HEK293 (cell line): ENCODE measurements at regions not wholly inside any gene's neighbourhood (a gene's known extent, or its start where the extent isn't known, plus 50 kb on each side); places are given as distances from the start of the nearest gene placed in this dataset.

ENCODE experiments used
- CTCF ChIA-PET: fragments of 350-600 bp; formaldehyde crosslinking; extraction: SDS; loops from one replicate; lab custom pipeline; 2021; ENCODE audit warnings: antibody characterized with exemption; lab: Yijun Ruan, JAX
- POLR2A ChIA-PET: fragments of 300-600 bp; formaldehyde crosslinking; extraction: SDS; loops from one replicate; lab custom pipeline; 2020; ENCODE audit warnings: antibody characterized with exemption, inconsistent platforms; lab: Yijun Ruan, JAX
- H3K27ac ChIP-seq: fragments of 200-500 bp; sonication (Bioruptor generic); 2 replicates; pipeline ENCODE4 v1.5.1; 2014; ENCODE audit warnings: low read depth, low read length, control low read depth, inconsistent platforms; ENCODE audit errors: extremely low read depth
- H3K36me3 ChIP-seq, 2 experiments: fragments of 200-500 bp in 1 of 2; sonication (Bioruptor generic) in 1 of 2; 1 replicate in 1 of 2; 2 replicates in 1 of 2; pipeline ENCODE4 v1.5.1; 2014 to 2017; ENCODE audit warnings: inconsistent platforms in 2 of 2, low read length in 2 of 2; ENCODE audit not compliant: control insufficient read depth in 2 of 2, insufficient read depth in 1 of 2
- H3K4me1 ChIP-seq: fragments of 200-500 bp; sonication (Bioruptor generic); 2 replicates; pipeline ENCODE4 v1.5.1; 2014; ENCODE audit warnings: mild to moderate bottlenecking, low read length, inconsistent platforms; ENCODE audit not compliant: control insufficient read depth, insufficient read depth
- H3K4me3 ChIP-seq: 2 replicates; pipeline ENCODE4 v1.5.1; 2011; ENCODE audit warnings: low read depth, mild to moderate bottlenecking, control low read depth, low read length, moderate library complexity
- H3K9me3 ChIP-seq: fragments of 200-500 bp; sonication (Bioruptor generic); 2 replicates; pipeline ENCODE4 v1.5.1; 2014; ENCODE audit warnings: low read depth, low read length, inconsistent platforms; ENCODE audit not compliant: control insufficient read depth, insufficient read depth
- KLF10 ChIP-seq: fragments of 450-650 bp; IDR thresholded peaks from 2 replicates; pipeline ENCODE4 v1.5.1; 2018; ENCODE audit warnings: missing biosample characterization, mild to moderate bottlenecking, missing genetic modification characterization
- KLF9 ChIP-seq: fragments of 450-650 bp; formaldehyde crosslinking; IDR thresholded peaks from 2 replicates; pipeline ENCODE4 v1.5.1; 2016; ENCODE audit warnings: missing biosample characterization, missing genetic modification characterization, low read depth
- ZFHX2 ChIP-seq: fragments of 450-650 bp; formaldehyde crosslinking; conservative IDR thresholded peaks from 2 replicates; pipeline ENCODE4 v1.5.1; 2016; ENCODE audit warnings: missing biosample characterization, missing genetic modification characterization
- ZNF133 ChIP-seq: fragments of 450-650 bp; formaldehyde crosslinking; IDR thresholded peaks from 2 replicates; pipeline ENCODE4 v1.5.1; 2016; ENCODE audit warnings: missing biosample characterization, missing genetic modification characterization
- ZNF19 ChIP-seq: fragments of 450-650 bp; formaldehyde crosslinking; IDR thresholded peaks from 2 replicates; pipeline ENCODE4; 2016; ENCODE audit warnings: missing biosample characterization, missing genetic modification characterization, low read depth
- ZNF2 ChIP-seq: fragments of 450-650 bp; formaldehyde crosslinking; IDR thresholded peaks from 2 replicates; pipeline ENCODE4 v1.5.1; 2016; ENCODE audit warnings: missing biosample characterization, missing genetic modification characterization
- ZNF211 ChIP-seq: fragments of 450-650 bp; formaldehyde crosslinking; IDR thresholded peaks from 2 replicates; pipeline ENCODE4 v1.5.1; 2016; ENCODE audit warnings: low read depth, missing biosample characterization, missing genetic modification characterization
- ZNF23 ChIP-seq: fragments of 450-650 bp; formaldehyde crosslinking; IDR thresholded peaks from 2 replicates; pipeline ENCODE4 v1.5.1; 2016; ENCODE audit warnings: missing biosample characterization, missing genetic modification characterization, borderline replicate concordance
- ZNF404 ChIP-seq: fragments of 450-650 bp; formaldehyde crosslinking; IDR thresholded peaks from 2 replicates; pipeline ENCODE4 v1.5.1; 2017; ENCODE audit warnings: missing biosample characterization, missing genetic modification characterization
- ZNF423 ChIP-seq: fragments of 450-650 bp; formaldehyde crosslinking; IDR thresholded peaks from 2 replicates; pipeline ENCODE4 v1.5.1; 2016; ENCODE audit warnings: missing biosample characterization, missing genetic modification characterization
- ZNF555 ChIP-seq: fragments of 450-650 bp; formaldehyde crosslinking; conservative IDR thresholded peaks from 2 replicates; pipeline ENCODE4 v1.5.1; 2017; ENCODE audit warnings: missing biosample characterization, mild to moderate bottlenecking, missing genetic modification characterization, inconsistent platforms
- ZNF624 ChIP-seq: fragments of 450-650 bp; formaldehyde crosslinking; IDR thresholded peaks from 2 replicates; pipeline ENCODE4 v1.5.1; 2017; ENCODE audit warnings: missing biosample characterization, missing genetic modification characterization
- TF ChIP-seq, protein P1 (sequence below): IDR thresholded peaks from 2 replicates; pipeline ENCODE4 v1.6.1; 2011; ENCODE audit warnings: mild to moderate bottlenecking, low read depth, low read length, borderline replicate concordance
- TF ChIP-seq, protein P2 (sequence below): fragments of 450-650 bp; formaldehyde crosslinking; IDR thresholded peaks from 2 replicates; pipeline ENCODE4 v1.5.1; 2017; ENCODE audit warnings: missing biosample characterization, missing genetic modification characterization
- TF ChIP-seq, protein P3 (sequence below): fragments of 450-650 bp; formaldehyde crosslinking; IDR thresholded peaks from 2 replicates; pipeline ENCODE4 v1.5.1; 2016; ENCODE audit warnings: missing biosample characterization, missing genetic modification characterization
- TF ChIP-seq, protein P4 (sequence below): fragments of 450-650 bp; formaldehyde crosslinking; IDR thresholded peaks from 2 replicates; pipeline ENCODE4 v1.5.1; 2016; ENCODE audit warnings: missing biosample characterization, missing genetic modification characterization
- TF ChIP-seq, protein P5 (sequence below): fragments of 450-650 bp; formaldehyde crosslinking; IDR thresholded peaks from 2 replicates; pipeline ENCODE4 v1.5.1; 2017; ENCODE audit warnings: missing biosample characterization, missing genetic modification characterization
- TF ChIP-seq, protein P6 (sequence below): fragments of 450-650 bp; formaldehyde crosslinking; IDR thresholded peaks from 2 replicates; pipeline ENCODE4 v1.5.1; 2016; ENCODE audit warnings: missing biosample characterization, missing genetic modification characterization, borderline replicate concordance

DNA sequence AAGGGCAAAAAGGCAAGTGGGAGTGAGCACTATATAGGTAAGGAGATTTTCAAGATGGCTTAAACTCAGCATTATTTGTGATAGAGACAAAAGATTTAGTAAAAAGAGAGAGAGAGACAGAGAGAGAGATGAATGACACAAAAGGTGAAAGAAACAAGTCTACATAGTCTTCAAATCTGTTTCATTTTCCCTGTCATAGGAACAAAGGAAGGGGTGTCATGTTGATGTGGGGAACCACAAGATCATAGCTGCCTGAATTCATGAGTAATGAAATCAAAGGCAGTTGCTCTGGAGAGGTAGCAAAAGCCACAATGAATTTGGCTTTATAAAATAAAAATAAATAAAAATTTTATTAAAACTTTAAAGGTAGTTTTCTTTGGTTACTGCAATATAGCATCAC lies 67.2 kb upstream of the PHIP start:
- Histone ChIP-seq H3K27ac (no peak overlapping the region), H3K36me3 (no peaks in the 10 kb centered on the region), H3K4me3 (no peak overlapping the region), H3K4me1 (no peaks in the 10 kb centered on the region), H3K9me3 (no peaks in the 10 kb centered on the region)
- no peak for TF ChIP-seq ZNF23 (tag by site-specific recombination)
- no peak for TF ChIP-seq KLF9 (tag by site-specific recombination)
- TF ChIP-seq ZNF133 (tag by site-specific recombination), result no peak
- TF ChIP-seq, protein P1, sequence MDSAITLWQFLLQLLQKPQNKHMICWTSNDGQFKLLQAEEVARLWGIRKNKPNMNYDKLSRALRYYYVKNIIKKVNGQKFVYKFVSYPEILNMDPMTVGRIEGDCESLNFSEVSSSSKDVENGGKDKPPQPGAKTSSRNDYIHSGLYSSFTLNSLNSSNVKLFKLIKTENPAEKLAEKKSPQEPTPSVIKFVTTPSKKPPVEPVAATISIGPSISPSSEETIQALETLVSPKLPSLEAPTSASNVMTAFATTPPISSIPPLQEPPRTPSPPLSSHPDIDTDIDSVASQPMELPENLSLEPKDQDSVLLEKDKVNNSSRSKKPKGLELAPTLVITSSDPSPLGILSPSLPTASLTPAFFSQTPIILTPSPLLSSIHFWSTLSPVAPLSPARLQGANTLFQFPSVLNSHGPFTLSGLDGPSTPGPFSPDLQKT, result no peak
- no peak for TF ChIP-seq ZNF555
- no peak for TF ChIP-seq ZNF404
- TF ChIP-seq, protein P2, sequence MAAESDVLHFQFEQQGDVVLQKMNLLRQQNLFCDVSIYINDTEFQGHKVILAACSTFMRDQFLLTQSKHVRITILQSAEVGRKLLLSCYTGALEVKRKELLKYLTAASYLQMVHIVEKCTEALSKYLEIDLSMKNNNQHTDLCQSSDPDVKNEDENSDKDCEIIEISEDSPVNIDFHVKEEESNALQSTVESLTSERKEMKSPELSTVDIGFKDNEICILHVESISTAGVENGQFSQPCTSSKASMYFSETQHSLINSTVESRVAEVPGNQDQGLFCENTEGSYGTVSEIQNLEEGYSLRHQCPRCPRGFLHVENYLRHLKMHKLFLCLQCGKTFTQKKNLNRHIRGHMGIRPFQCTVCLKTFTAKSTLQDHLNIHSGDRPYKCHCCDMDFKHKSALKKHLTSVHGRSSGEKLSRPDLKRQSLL (tag by site-specific recombination), result no peak
- TF ChIP-seq ZNF211 (tag by site-specific recombination), result no peak
- TF ChIP-seq, protein P3, sequence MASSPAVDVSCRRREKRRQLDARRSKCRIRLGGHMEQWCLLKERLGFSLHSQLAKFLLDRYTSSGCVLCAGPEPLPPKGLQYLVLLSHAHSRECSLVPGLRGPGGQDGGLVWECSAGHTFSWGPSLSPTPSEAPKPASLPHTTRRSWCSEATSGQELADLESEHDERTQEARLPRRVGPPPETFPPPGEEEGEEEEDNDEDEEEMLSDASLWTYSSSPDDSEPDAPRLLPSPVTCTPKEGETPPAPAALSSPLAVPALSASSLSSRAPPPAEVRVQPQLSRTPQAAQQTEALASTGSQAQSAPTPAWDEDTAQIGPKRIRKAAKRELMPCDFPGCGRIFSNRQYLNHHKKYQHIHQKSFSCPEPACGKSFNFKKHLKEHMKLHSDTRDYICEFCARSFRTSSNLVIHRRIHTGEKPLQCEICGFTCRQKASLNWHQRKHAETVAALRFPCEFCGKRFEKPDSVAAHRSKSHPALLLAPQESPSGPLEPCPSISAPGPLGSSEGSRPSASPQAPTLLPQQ (tag by site-specific recombination), result no peak
- TF ChIP-seq, protein P4, sequence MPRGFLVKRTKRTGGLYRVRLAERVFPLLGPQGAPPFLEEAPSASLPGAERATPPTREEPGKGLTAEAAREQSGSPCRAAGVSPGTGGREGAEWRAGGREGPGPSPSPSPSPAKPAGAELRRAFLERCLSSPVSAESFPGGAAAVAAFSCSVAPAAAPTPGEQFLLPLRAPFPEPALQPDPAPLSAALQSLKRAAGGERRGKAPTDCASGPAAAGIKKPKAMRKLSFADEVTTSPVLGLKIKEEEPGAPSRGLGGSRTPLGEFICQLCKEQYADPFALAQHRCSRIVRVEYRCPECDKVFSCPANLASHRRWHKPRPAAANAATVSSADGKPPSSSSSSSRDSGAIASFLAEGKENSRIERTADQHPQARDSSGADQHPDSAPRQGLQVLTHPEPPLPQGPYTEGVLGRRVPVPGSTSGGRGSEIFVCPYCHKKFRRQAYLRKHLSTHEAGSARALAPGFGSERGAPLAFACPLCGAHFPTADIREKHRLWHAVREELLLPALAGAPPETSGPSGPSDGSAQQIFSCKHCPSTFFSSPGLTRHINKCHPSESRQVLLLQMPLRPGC (tag by site-specific recombination), result no peak
- TF ChIP-seq, protein P5, sequence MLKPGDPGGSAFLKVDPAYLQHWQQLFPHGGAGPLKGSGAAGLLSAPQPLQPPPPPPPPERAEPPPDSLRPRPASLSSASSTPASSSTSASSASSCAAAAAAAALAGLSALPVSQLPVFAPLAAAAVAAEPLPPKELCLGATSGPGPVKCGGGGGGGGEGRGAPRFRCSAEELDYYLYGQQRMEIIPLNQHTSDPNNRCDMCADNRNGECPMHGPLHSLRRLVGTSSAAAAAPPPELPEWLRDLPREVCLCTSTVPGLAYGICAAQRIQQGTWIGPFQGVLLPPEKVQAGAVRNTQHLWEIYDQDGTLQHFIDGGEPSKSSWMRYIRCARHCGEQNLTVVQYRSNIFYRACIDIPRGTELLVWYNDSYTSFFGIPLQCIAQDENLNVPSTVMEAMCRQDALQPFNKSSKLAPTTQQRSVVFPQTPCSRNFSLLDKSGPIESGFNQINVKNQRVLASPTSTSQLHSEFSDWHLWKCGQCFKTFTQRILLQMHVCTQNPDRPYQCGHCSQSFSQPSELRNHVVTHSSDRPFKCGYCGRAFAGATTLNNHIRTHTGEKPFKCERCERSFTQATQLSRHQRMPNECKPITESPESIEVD (tag by site-specific recombination), result no peak
- no peak for TF ChIP-seq ZNF423 (tag by site-specific recombination)
- no peak for TF ChIP-seq ZNF2
- no peak for TF ChIP-seq KLF10 (tag by site-specific recombination)
- no peak for TF ChIP-seq ZNF624 (tag by site-specific recombination)
- TF ChIP-seq ZFHX2 (tag by site-specific recombination), result no peak
- no peak for TF ChIP-seq ZNF19 (tag by site-specific recombination)
- TF ChIP-seq, protein P6, sequence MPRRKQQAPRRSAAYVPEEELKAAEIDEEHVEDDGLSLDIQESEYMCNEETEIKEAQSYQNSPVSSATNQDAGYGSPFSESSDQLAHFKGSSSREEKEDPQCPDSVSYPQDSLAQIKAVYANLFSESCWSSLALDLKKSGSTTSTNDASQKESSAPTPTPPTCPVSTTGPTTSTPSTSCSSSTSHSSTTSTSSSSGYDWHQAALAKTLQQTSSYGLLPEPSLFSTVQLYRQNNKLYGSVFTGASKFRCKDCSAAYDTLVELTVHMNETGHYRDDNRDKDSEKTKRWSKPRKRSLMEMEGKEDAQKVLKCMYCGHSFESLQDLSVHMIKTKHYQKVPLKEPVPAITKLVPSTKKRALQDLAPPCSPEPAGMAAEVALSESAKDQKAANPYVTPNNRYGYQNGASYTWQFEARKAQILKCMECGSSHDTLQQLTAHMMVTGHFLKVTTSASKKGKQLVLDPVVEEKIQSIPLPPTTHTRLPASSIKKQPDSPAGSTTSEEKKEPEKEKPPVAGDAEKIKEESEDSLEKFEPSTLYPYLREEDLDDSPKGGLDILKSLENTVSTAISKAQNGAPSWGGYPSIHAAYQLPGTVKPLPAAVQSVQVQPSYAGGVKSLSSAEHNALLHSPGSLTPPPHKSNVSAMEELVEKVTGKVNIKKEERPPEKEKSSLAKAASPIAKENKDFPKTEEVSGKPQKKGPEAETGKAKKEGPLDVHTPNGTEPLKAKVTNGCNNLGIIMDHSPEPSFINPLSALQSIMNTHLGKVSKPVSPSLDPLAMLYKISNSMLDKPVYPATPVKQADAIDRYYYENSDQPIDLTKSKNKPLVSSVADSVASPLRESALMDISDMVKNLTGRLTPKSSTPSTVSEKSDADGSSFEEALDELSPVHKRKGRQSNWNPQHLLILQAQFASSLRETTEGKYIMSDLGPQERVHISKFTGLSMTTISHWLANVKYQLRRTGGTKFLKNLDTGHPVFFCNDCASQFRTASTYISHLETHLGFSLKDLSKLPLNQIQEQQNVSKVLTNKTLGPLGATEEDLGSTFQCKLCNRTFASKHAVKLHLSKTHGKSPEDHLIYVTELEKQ (tag by site-specific recombination), result no peak
- ChIA-PET CTCF (no interaction called here), POLR2A (no interaction called here)
